Activated CD8-positive, alpha-beta memory T cell treated with anti-CD3 and anti-CD28 coated beads for 1 hour (primary cell): ENCODE measurements at regions not wholly inside any gene's neighbourhood (a gene's known extent, or its start where the extent isn't known, plus 50 kb on each side); places are given as distances from the start of the nearest gene placed in this dataset.
"Not testable (repeated sequence)": the region's sequence is repeated elsewhere in the genome, so short reads cannot be mapped to it uniquely, and the experiment has no call there.

Experiments
- DNase-seq, 2 donors: peaks; one replicate each; pipeline ENCODE4 v3.0.0-alpha.2; 2020; ENCODE audit warnings: low read depth in 1 of 2; ENCODE audit errors: extremely low read depth in 1 of 2

DNA sequence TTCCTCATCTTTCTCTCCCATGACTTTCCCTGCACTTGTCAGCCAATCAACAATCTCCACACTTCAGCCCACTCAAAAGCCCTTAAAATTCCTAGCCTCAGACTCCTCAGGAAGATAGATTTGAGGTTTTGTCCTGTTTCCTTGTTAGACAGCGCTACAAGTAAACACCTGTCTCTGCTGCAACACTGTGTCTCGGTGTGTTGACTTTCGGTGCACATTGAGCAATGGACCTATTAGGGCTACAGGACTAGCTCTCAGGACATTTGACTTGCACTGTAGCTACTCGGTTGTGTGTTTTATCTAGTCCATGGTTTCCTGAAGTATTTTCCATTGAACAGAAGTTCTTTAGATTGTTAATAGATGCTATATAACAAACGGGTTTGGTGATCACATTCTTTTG is 140.9 kb upstream of the XPO1 start:
- DNase-seq = no peak

GRCh38 chr2:61677942-61678341 is 139.8 kb upstream of the XPO1 start:
- DNase-seq = no peak

- no peak for DNase-seq
Measured at GRCh38 chr2:61677306-61677705, 139.2 kb upstream of the XPO1 start.

DNA sequence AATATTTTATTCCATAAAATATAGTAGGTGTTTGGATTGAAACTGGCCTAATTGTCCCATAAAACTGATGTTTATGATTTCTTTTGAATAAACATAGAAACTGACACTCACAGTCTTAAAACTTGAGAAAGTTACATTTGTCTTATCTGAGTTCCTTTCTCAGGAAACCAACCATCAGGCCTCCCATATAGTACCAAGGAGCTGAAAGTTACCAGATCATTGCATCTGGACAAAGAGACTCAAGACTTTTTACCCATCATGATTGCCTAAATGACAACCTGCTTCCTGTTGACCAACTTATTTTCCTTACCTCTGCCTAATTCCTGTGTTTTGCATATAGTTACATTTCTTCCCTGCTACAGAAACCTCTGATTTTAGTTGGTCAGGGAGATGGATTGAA is 137.0 kb upstream of the XPO1 start:
- DNase-seq = no peak

- no peak for DNase-seq
Measured at GRCh38 chr2:61671561-61672315, 133.6 kb upstream of the XPO1 start.

DNA sequence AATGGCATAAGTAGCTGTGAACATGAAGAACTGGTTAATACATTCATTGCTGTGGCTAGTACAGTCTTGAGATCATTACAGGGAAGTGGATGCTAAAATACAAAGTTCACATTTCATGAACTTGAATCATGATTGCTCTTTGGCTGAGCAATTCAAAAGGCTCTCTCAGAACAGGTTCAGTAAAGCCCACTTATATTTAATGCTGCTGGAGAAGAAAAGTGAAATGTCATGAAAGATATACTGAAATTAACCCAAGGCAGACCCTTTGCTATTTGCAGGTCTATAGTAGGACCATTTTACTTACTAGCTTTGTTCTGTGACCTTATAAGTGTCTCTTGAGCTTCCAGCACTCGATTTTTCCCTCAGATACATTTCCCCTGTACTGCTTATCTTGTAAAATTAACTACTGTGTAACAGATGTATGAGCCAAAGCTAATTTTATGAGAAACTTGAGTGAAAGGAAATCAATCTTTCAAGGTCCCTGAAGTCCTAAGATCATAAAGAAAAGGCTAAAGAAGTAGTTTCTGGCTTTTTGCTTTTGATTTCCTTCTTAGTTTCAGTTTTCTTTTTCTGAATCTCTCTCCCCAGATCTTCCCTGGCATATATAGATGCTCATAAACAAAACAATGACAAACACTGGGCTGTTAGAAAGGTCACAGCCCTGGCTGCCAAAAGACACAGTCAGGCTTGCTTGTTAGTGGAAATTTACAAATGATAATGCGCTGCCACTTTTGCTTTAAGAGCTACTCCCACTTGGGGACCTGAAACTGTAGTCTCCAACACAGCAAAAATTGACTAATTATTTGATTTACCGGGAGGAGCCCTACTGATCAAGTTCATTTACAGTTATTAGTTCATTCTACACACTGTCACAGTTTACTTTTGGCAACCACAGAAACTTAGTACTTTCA is 132.7 kb upstream of the XPO1 start:
- no peak for DNase-seq

GRCh38 chr2:61664190-61664589 is 126.0 kb upstream of the XPO1 start:
- DNase-seq = no peak

- DNase-seq = no peak
Measured at GRCh38 chr2:61662990-61663389, 124.8 kb upstream of the XPO1 start.

GRCh38 chr2:61660511-61661388 is 122.6 kb upstream of the XPO1 start:
- no peak for DNase-seq

GRCh38 chr2:61658841-61659780 is 121.0 kb upstream of the XPO1 start:
- no peak for DNase-seq

DNA sequence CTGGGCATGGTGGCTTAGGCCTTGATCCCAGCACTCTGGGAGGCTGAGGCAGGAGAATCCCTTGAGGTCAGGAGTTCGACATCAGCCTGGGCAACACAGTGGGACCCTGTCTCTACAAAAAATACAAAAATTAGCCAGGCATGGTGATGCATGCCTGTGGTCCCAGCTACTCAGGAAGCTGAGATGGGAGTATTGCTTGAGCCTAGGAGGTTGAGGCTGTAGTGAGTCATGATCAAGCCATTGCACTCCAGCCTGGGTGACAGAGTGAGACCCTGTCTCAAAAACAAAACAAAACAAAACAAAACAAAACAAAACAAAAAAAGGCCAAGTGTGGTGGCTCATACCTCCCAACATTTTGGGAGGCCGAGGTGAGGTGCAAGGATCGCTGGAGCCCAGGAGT is 111.8 kb upstream of the XPO1 start:
- DNase-seq = not testable (repeated sequence)

GRCh38 chr2:61649021-61649420 is 110.9 kb upstream of the XPO1 start:
- DNase-seq = no peak

GRCh38 chr2:61647044-61647443 is 108.9 kb upstream of the XPO1 start:
- no peak for DNase-seq

- no peak for DNase-seq
Measured at GRCh38 chr2:61645911-61646310, 107.8 kb upstream of the XPO1 start.

DNA sequence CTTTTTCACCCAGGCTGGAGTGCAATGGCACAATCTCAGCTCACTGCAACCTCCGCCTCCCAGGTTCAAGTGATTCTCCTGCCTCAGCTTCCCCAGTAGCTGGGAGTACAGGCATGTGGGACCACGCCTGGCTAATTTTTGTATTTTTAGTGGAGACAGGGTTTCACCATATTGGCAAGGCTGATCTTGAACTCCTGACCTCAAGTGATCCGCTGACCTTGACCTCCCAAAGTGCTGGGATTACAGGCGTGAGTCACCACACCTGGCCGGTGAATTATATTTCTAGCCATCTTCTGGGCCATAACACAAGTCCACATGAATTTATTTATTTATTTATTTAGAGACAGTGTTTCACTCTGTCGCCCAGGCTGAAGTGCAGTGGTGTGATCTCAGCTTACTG is 105.0 kb upstream of the XPO1 start:
- not testable (repeated sequence) for DNase-seq

GRCh38 chr2:61640406-61640805 is 102.2 kb upstream of the XPO1 start:
- DNase-seq = no peak

DNA sequence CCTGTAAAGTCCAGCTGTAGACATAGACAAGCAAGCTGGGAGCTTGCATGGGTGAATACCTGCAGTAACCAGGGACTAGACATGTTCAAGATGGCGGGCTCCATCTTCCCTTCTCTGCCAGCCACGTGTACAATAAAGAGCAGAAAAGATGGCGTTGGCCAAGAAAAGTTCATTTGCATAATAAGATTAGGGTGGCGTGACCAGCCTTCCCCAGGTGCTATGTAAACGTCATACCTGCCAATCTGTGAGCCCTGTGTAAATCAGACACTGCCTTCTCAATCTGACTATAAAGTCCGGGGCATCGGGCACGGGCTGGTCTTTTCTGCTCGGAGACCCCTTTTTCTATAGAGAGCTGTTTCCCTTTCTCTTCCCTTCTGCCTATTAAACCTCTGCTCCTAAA is 101.6 kb upstream of the XPO1 start:
- DNase-seq = no peak

DNA sequence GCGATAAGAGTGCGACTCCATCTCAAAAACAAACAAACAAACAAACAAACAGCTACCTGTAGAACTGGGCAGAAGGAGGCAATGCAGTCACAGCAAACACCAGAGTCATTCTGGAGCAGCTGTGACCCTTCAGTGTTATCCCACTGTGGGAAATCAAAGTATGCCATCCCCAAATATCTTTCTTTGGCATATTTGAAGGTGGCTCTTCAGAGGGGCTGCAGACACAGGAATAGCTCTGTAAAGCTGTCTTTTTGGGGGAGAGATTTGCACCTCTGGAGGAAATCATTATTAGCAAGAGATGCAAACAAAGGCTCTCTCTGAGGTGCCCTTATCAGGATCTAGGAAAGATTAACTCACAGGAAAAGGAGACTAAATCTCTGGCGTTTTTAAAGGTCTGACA is 98.5 kb upstream of the XPO1 start:
- no peak for DNase-seq

DNA sequence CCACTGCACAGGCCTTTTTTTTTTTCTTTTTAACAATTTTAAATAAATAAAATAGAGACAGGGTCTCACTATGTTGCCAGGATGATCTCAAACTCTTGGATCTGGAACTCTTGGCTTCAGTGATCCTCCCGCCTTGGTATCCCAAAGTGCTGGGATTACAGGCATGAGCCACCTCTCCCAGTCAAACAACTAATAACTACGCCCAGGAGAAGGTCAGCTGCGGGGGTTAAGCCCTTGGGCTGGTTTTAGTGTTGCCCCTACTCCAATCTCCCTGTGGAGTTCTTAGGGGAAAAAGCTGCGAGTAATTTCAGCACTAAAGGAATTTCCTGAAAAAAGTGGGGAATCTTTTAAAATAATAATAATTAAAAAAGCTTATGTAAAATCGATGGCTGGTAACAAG is 96.4 kb upstream of the XPO1 start:
- no peak for DNase-seq

DNA sequence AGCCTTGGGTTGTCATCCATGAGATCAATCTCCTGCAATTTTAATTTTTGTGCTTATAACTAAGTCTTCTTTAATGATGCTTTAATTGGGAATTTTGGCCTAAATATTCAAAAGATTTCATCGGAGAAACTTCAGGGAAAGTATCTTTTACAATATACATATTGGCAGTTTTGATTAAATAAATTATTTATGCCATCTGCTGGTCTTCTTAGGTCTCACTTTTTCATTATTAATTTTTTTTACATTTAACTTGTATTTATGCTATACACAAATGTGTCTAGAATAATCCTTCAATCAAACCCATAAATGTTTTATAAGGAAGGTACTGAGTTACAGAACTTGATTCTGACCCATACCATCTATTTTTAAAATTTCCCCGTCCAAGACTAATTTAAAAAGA is 95.1 kb upstream of the XPO1 start:
- DNase-seq = no peak
